CD14-positive monocyte (primary cell): ENCODE measurements at regions not wholly inside any gene's neighbourhood (a gene's known extent, or its start where the extent isn't known, plus 50 kb on each side); places are given as distances from the start of the nearest gene placed in this dataset.

Source experiments
- DNase-seq, 3 donors: peaks; one replicate each; pipeline ENCODE4 v3.0.0-alpha.2; 2011 to 2022
- H2AFZ ChIP-seq: 2 replicates; pipeline ENCODE4 v1.6.0; 2012; ENCODE audit warnings: mild to moderate bottlenecking, low read depth, low read length, inconsistent platforms; ENCODE audit not compliant: insufficient read depth, poor library complexity, severe bottlenecking
- H3K27ac ChIP-seq, 2 donors: 1 replicate in 1 of 2; 2 replicates in 1 of 2; pipeline ENCODE4 v1.5.1; 2012 to 2013; ENCODE audit warnings: low read length in 2 of 2, control low read depth in 1 of 2, inconsistent platforms in 1 of 2, low read depth in 1 of 2, mild to moderate bottlenecking in 1 of 2
- H3K27me3 ChIP-seq, 2 donors: one replicate each; pipeline versions ENCODE4 v1.6.0 to v1.6.1; 2011 to 2013; ENCODE audit warnings: low read length in 2 of 2; ENCODE audit not compliant: control insufficient read depth in 2 of 2, insufficient read depth in 2 of 2
- H3K36me3 ChIP-seq, 2 donors: replicated peaks in 1 of 2; 1 replicate in 1 of 2; 2 replicates in 1 of 2; pipeline versions ENCODE4 v1.5.1 to v1.6.1; 2012 to 2013; ENCODE audit warnings: low read length in 2 of 2, control low read depth in 1 of 2, inconsistent platforms in 1 of 2, mild to moderate bottlenecking in 1 of 2; ENCODE audit not compliant: insufficient read depth in 2 of 2, control insufficient read depth in 1 of 2
- H3K4me1 ChIP-seq, 2 donors: 1 replicate in 1 of 2; 2 replicates in 1 of 2; pipeline versions ENCODE4 v1.5.1 to v1.6.1; 2012 to 2013; ENCODE audit warnings: low read length in 2 of 2, control low read depth in 1 of 2, inconsistent platforms in 1 of 2, mild to moderate bottlenecking in 1 of 2, moderate library complexity in 1 of 2; ENCODE audit not compliant: insufficient read depth in 2 of 2, control insufficient read depth in 1 of 2
- H3K4me2 ChIP-seq: replicated peaks from 2 replicates; pipeline ENCODE3; 2012; ENCODE audit warnings: low read length, moderate library complexity, mild to moderate bottlenecking; ENCODE audit not compliant: poor library complexity, severe bottlenecking; ENCODE audit errors: extremely low read depth
- H3K4me3 ChIP-seq, 3 experiments: fragments of 200-600 bp in 1 of 3; sonication (generic) in 1 of 3; replicated peaks in 1 of 3; 1 replicate in 2 of 3; 2 replicates in 1 of 3; pipeline ENCODE4 v1.5.1; 2011 to 2013; ENCODE audit warnings: low read length in 3 of 3, mild to moderate bottlenecking in 3 of 3, control low read depth in 2 of 3, low read depth in 2 of 3, inconsistent platforms in 1 of 3, moderate library complexity in 1 of 3
- H3K79me2 ChIP-seq: 2 replicates; pipeline ENCODE4 v1.6.0; 2012; ENCODE audit warnings: mild to moderate bottlenecking, control low read depth, inconsistent platforms, low read length, moderate library complexity; ENCODE audit not compliant: insufficient read depth
- H3K9ac ChIP-seq: 2 replicates; pipeline ENCODE4 v1.6.0; 2017; ENCODE audit warnings: low read length, mild to moderate bottlenecking; ENCODE audit not compliant: insufficient read depth, poor library complexity, severe bottlenecking
- H3K9me3 ChIP-seq, 2 donors: replicated peaks in 1 of 2; 1 replicate in 1 of 2; 2 replicates in 1 of 2; pipeline versions ENCODE4 v1.5.1 to v1.6.1; 2012 to 2013; ENCODE audit warnings: low read length in 2 of 2, control low read depth in 1 of 2; ENCODE audit not compliant: control insufficient read depth in 1 of 2, insufficient read depth in 1 of 2
- H4K20me1 ChIP-seq: 2 replicates; pipeline ENCODE4 v1.6.0; 2012; ENCODE audit warnings: mild to moderate bottlenecking, low read length, control low read depth, moderate library complexity; ENCODE audit not compliant: insufficient read depth
- H3K27ac Mint-ChIP-seq, 7 donors: one replicate each; pipeline ENCODE4 v1.8.0; 2020; ENCODE audit warnings: mild to moderate bottlenecking in 7 of 7, mixed read lengths in 7 of 7, moderate library complexity in 6 of 7, inconsistent platforms in 2 of 7
- H3K27me3 Mint-ChIP-seq, 3 donors: one replicate each; pipeline ENCODE4 v1.8.0; 2021 to 2022; ENCODE audit warnings: low read depth in 3 of 3, mild to moderate bottlenecking in 3 of 3, mixed read lengths in 3 of 3, moderate library complexity in 3 of 3, inconsistent platforms in 1 of 3
- H3K36me3 Mint-ChIP-seq, 2 donors: one replicate each; pipeline ENCODE4 v1.8.0; 2020; ENCODE audit warnings: mixed read lengths in 2 of 2, inconsistent platforms in 1 of 2, mild to moderate bottlenecking in 1 of 2
- H3K4me1 Mint-ChIP-seq: one replicate; pipeline ENCODE4 v1.8.0; 2020; ENCODE audit warnings: mild to moderate bottlenecking, mixed read lengths
- H3K4me3 Mint-ChIP-seq, 2 donors: one replicate each; pipeline ENCODE4 v1.8.0; 2020; ENCODE audit warnings: mild to moderate bottlenecking in 2 of 2, mixed read lengths in 2 of 2, moderate library complexity in 1 of 2
- H3K9me3 Mint-ChIP-seq, 7 donors: one replicate each; pipeline ENCODE4 v1.8.0; 2020 to 2022; ENCODE audit warnings: mixed read lengths in 7 of 7, mild to moderate bottlenecking in 6 of 7, moderate library complexity in 6 of 7, inconsistent platforms in 2 of 7
- CTCF ChIP-seq: fragments of 200-600 bp; IDR thresholded peaks from one replicate; pipeline ENCODE4 v1.8.0; 2022; ENCODE audit warnings: antibody characterized with exemption, mild to moderate bottlenecking
- WGBS: methylation state at CpG from one replicate; pipeline ENCODE4 v1.1.5; 2013; ENCODE audit warnings: missing lambda C conversion rate; ENCODE audit not compliant: insufficient coverage; 5-methylcytosine and 5-hydroxymethylcytosine counted together
- intact Hi-C, 2 donors: fragments of 100-400 bp; cut with micrococcal nuclease; formaldehyde crosslinking; loops; one replicate each; pipeline versions ENCODE4 v1.15.0 to v1.15.1; 2023

- peaks cover 0 to 4% (median 3%) of the 10 kb centered on the region in 7 donors for H3K9me3 Mint-ChIP-seq
- no peaks in the 10 kb centered on the region for H3K27me3 ChIP-seq
- intact Hi-C loops, result no loop called here
- no peak for DNase-seq
- no peak overlapping the region for H3K9ac ChIP-seq
- TF ChIP-seq CTCF, result no peak
- H3K9me3 ChIP-seq, result no peaks in the 10 kb centered on the region
- peaks cover 0 to 2% (median 0%) of the 10 kb centered on the region in 3 donors for H3K27me3 Mint-ChIP-seq
- no peaks in the 10 kb centered on the region for H3K36me3 ChIP-seq
- H3K4me3 Mint-ChIP-seq, result no peak overlapping the region
- no peak overlapping the region for H3K27ac Mint-ChIP-seq
- no peaks in the 10 kb centered on the region for H3K4me1 Mint-ChIP-seq
- H3K79me2 ChIP-seq, result no peaks in the 10 kb centered on the region
- no peaks in the 10 kb centered on the region for H3K4me1 ChIP-seq
- no peaks in the 10 kb centered on the region for H3K36me3 Mint-ChIP-seq
- no peak overlapping the region for H2AFZ ChIP-seq
- no peak overlapping the region for H3K4me3 ChIP-seq
- no peaks in the 10 kb centered on the region for H4K20me1 ChIP-seq
- WGBS, result 99% methylated on average over 5 of the region's 5 CpGs
- H3K27ac ChIP-seq, result no peak overlapping the region
- no peak overlapping the region for H3K4me2 ChIP-seq
These were observed 214.6 kb downstream of the RDH14 start for GRCh38 chr2:18345848-18346247.

- H3K4me3 Mint-ChIP-seq, result no peak overlapping the region
- H4K20me1 ChIP-seq, result no peaks in the 10 kb centered on the region
- no peak overlapping the region for H3K4me2 ChIP-seq
- no peak overlapping the region for H3K27ac Mint-ChIP-seq
- no peaks in the 10 kb centered on the region for H3K4me1 ChIP-seq
- H3K4me1 Mint-ChIP-seq, result no peaks in the 10 kb centered on the region
- 100% methylated on average over 3 of the region's 6 CpGs for WGBS
- no peak for TF ChIP-seq CTCF
- H3K27me3 ChIP-seq, result no peaks in the 10 kb centered on the region
- H3K36me3 Mint-ChIP-seq, result no peaks in the 10 kb centered on the region
- H3K9ac ChIP-seq, result no peak overlapping the region
- H3K9me3 Mint-ChIP-seq, result peaks cover 0 to 4% (median 0%) of the 10 kb centered on the region in 7 donors
- H3K27me3 Mint-ChIP-seq, result no peaks in the 10 kb centered on the region
- intact Hi-C loops, result no loop called here
- H3K4me3 ChIP-seq, result no peak overlapping the region
- no peak overlapping the region for H3K27ac ChIP-seq
- H2AFZ ChIP-seq, result no peak overlapping the region
- no peaks in the 10 kb centered on the region for H3K36me3 ChIP-seq
- no peaks in the 10 kb centered on the region for H3K79me2 ChIP-seq
- H3K9me3 ChIP-seq, result no peaks in the 10 kb centered on the region
- DNase-seq, result no peak
These were observed 217.6 kb downstream of the RDH14 start for GRCh38 chr2:18342901-18343300.
